ENCODE measurements at regions not wholly inside any gene's neighbourhood (a gene's known extent, or its start where the extent isn't known, plus 50 kb on each side); places are given as distances from the start of the nearest gene placed in this dataset.
A peak's percentile ranks its signal among the peaks of the same experiment; 100 is the strongest.

DNA sequence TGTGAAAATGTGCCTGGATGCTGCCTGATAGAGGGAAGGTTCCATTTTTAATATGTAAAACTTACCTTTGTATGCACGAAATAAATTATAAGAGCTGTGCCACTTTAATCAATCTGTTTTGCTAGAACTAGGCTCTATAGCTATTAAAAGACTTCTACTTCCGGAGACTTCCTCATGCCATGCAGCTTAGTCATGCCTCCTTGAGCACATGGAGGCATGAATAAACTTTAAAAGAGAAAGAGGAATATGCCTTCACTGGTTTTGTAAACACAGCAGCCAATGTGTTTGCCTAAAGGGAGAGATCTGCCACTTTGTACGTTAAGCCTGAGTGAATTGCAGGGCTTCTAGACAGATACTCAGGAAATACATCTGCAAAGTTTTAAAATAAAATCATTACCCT lies 604.6 kb downstream of the LRRIQ3 start:
- ATAC-seq (no peak), DNase-seq (no peak)
- Mint-ChIP-seq H3K4me3 (no peak overlapping the region), H3K27me3 (no peaks in the 10 kb centered on the region), H3K4me1 (no peaks in the 10 kb centered on the region), H3K27ac (no peak overlapping the region), H3K9me3 (peaks cover 6 to 12% of the 10 kb centered on the region in 2 donors)

DNA sequence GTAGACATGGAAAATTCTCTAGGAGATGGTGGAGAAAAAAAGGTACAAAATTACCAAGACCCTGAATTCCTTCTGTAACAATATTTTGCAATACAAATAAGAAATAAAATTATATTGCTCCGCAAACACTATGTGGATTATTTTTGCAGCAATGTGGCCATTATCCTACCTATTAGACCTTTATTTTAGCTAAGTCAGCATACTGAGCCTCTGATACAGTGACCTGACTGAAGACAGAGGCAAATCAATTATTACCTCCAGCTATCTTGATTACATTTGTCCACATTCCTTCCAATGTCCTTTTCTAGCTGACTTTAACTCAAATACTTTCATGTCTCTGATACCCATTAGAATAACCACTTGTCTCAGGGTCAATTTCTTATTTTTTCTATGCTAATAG lies 610.9 kb downstream of the LRRIQ3 start:
- DNase-seq (no peak), ATAC-seq (no peak)
- no peaks in the 10 kb centered on the region for H3K27me3 Mint-ChIP-seq
- no peak overlapping the region for H3K27ac Mint-ChIP-seq
- no peak overlapping the region for H3K4me3 Mint-ChIP-seq
- no peaks in the 10 kb centered on the region for H3K4me1 Mint-ChIP-seq
- peaks cover 0 to 7% of the 10 kb centered on the region in 2 donors for H3K9me3 Mint-ChIP-seq

DNA sequence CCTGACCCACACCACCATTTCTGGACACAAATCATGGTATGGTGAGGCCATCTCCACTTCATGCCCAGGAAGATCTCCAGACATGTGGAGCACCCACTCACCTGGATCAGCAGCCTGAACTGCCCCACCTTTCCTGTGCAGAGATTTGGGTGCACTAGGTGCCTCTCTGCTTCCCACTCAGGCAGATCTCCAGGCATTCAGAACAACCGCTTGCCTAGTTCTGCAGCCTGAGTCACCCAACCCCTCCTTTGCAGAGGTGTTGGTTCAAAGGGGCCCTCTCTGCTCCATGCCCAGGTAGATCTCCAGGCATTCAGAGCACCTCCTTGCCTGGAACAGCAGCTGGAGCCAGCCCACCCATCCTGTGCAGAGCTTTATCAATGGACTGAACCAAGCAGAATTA lies 620.8 kb downstream of the LRRIQ3 start:
- no peak for DNase-seq
- Mint-ChIP-seq H3K27ac (no peak overlapping the region), H3K9me3 (peaks cover 22% of the 10 kb centered on the region in 2 donors), H3K4me1 (no peaks in the 10 kb centered on the region), H3K27me3 (no peaks in the 10 kb centered on the region), H3K4me3 (no peak overlapping the region)
- ATAC-seq, result no peak

DNA sequence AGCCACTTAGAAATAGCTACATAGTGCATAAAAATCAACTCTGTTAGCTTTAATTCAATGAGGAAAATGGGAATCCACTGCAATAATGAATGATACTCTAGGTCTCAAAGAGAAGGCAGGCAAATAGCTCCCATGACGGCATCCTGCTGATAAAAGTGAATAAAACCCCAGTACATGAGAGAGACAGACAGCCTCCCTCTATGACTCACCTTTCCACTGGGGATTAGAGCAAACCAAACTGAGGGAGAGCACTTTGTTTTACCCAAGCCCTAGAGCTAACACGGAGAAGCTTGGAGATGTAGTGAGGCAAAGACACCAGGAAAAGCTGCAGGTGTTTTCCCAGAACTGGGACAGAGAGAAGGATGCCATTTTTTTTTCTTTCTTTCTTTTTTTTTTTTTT lies 621.9 kb downstream of the LRRIQ3 start:
- no peaks in the 10 kb centered on the region for H3K27me3 Mint-ChIP-seq
- ATAC-seq, result no peak
- H3K4me3 Mint-ChIP-seq, result no peak overlapping the region
- no peaks in the 10 kb centered on the region for H3K4me1 Mint-ChIP-seq
- H3K9me3 Mint-ChIP-seq, result peaks cover 22% of the 10 kb centered on the region in 2 donors
- DNase-seq, result no peak
- peak overlapping the region in 1 of 2 donors; percentile 88 for H3K27ac Mint-ChIP-seq

DNA sequence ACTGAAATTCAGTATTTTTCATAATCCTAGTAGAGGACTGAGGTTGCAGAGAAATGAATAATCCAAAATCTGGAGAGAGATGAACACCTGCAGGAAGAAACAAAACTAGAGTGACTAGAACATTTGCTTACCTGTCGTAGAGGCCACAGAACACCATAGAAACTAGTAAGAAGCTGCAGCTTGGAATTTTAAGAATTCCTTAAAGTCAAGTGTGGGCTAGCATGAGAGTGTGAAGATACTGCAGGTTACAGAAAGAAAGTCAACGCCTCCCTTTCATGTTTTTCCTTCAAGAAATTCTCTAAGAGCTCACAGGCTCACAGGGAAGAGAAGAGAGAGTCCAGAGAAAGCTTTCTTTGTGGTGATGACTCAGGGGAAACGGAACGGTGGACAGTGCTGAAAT lies 633.7 kb downstream of the LRRIQ3 start:
- peaks cover 9 to 13% of the 10 kb centered on the region in 2 donors for H3K9me3 Mint-ChIP-seq
- no peaks in the 10 kb centered on the region for H3K27me3 Mint-ChIP-seq

DNA sequence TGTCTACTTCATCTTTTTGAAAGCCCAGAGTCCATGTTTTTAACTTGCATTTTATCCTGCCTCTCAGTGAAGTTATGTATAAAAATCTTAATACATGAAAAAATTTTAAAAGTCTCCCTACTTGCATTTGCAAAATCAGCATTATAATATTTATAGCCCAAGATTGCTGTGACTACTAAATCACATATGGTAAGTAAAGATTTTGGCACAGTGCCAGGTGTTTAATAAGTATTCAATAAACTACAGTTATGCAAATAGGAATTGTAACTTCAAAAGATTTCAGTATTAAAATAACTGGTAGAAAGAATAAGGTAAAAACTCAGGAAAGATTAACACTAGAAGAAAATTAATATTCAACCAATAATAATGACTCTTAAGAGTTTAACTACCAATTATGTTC lies 641.7 kb downstream of the LRRIQ3 start:
- no peaks in the 10 kb centered on the region for H3K4me1 Mint-ChIP-seq
- no peak overlapping the region for H3K27ac Mint-ChIP-seq
- no peak for ATAC-seq
- no peaks in the 10 kb centered on the region for H3K27me3 Mint-ChIP-seq
- H3K4me3 Mint-ChIP-seq, result no peak overlapping the region
- peaks cover 9 to 19% of the 10 kb centered on the region in 2 donors for H3K9me3 Mint-ChIP-seq
- DNase-seq, result no peak

More for the DNA sequence above, 633.7 kb downstream of the LRRIQ3 start:
- ATAC-seq, result no peak
- H3K4me1 Mint-ChIP-seq, result no peaks in the 10 kb centered on the region
- no peak overlapping the region for H3K4me3 Mint-ChIP-seq
- H3K27ac Mint-ChIP-seq, result no peak overlapping the region
- no peak for DNase-seq

DNA sequence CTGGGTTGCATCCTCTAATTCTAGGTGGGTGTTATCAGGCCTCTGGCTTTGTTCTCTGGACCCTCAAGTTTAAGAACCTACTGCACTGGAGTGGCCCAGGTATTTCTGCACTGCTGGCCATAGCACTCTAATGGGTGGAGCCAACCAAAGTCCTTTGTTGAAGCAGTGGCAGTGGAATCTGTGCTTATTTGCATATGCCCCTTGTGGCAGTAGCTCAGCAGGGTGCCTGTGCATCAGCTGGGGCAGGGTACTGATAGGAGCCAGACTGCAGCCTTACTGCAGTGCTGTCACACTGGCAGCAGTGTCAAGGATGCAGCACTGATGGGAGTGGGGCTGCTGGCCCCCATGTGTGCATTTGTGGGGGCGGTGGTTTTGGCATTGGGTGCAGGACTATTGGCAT lies 660.6 kb downstream of the LRRIQ3 start:
- Mint-ChIP-seq H3K27me3 (no peaks in the 10 kb centered on the region), H3K9me3 (peaks cover 12 to 16% of the 10 kb centered on the region in 2 donors), H3K4me1 (no peaks in the 10 kb centered on the region), H3K27ac (no peak overlapping the region), H3K4me3 (no peak overlapping the region)
- ATAC-seq, result no peak
- DNase-seq, result no peak

DNA sequence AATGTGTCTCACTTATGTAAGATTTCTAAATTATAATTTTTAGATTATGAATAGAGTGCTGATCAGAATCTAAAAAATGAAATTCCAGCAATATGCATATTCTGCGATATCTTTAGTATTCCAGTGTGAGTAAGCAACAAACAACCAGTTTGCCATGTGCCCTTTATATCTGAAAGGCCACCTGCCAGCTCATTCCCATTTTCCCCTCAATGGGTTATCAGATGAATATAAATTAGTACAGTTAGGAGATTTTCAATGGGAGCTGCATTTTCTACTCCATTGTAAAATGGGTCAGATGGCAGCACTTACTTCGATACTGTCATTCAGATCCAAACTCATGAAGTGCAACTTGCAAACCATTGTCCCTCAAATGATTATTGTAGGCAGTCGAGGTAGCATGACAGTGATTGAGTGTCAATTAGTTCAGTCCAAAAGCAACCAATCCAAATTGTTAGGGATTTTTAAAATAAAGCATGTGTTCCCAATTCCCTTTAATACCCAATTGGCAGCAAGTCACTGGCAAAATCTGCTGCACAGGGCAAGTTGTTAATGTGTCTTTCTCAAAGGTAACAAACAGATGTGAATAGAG lies 680.3 kb downstream of the LRRIQ3 start:
- Mint-ChIP-seq H3K27me3 (no peaks in the 10 kb centered on the region), H3K4me3 (no peak overlapping the region), H3K27ac (no peak overlapping the region), H3K9me3 (peaks cover 1 to 14% of the 10 kb centered on the region in 2 donors), H3K4me1 (no peaks in the 10 kb centered on the region)
- ATAC-seq (no peak), DNase-seq (no peak)

DNA sequence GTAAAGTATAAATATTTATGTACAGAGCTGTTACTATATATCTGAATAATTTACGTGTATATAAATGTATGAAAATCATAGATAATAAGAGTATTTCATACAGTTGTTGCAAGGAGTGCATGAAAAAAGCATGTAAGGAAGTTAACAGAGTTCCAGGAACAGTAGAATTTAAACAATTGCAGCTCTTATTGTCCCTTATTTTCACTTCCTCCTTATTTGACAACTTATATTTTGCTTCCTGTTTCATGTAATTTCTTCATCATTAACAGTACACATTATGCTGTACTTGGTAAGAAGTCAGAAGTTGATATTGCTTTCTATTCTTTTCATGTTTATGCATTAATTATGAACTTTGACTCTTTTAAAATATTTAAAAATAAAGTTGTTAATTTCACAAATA lies 681.5 kb downstream of the LRRIQ3 start:
- Mint-ChIP-seq H3K4me1 (no peaks in the 10 kb centered on the region), H3K27ac (no peak overlapping the region), H3K27me3 (no peaks in the 10 kb centered on the region), H3K9me3 (peaks cover 10 to 17% of the 10 kb centered on the region in 2 donors), H3K4me3 (no peak overlapping the region)
- no peak for ATAC-seq
- no peak for DNase-seq

DNA sequence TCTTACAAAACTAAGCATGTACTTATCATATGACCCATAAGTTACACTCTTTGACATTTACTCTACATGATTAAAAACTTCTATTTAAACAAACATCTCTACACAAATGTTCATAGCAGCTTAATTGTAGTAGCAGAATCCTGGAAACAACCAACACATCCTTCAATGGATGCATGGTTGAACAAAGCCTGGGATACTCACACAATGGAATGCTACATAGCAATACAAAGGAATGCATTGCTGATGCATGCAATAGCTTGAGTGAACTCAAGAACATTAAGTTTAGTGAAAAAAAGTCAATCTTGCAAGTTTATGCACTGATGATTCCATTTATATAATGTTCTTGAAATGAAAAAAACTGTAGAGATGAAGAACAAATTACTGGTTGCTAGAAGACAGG lies 686.9 kb downstream of the LRRIQ3 start:
- Mint-ChIP-seq H3K4me1 (no peaks in the 10 kb centered on the region), H3K9me3 (peaks cover 10% of the 10 kb centered on the region in 2 donors), H3K4me3 (no peak overlapping the region), H3K27me3 (no peaks in the 10 kb centered on the region), H3K27ac (no peak overlapping the region)
- ATAC-seq (no peak), DNase-seq (no peak)

DNA sequence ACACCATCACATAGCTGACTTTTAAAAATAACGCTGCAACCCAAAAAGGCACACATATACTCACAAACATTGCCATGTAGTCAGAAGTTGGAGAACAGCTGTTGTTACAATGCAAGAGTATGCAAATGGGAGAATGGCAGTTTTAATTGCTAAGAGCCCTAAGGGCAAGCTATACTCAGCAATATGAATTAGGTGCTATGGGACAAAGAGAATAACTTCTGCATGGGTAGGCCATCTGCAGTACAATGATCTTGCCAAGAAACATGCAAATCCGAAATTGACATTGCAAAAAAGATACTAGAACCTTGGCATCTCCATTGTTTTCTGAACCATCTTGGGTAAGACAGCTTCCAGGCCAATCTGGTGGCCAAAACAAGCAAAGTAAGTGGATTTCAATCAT lies 697.8 kb downstream of the LRRIQ3 start:
- H3K4me1 Mint-ChIP-seq, result no peaks in the 10 kb centered on the region
- no peak overlapping the region for H3K4me3 Mint-ChIP-seq
- H3K9me3 Mint-ChIP-seq, result peaks cover 8 to 19% of the 10 kb centered on the region in 2 donors
- no peak overlapping the region for H3K27ac Mint-ChIP-seq
- H3K27me3 Mint-ChIP-seq, result no peaks in the 10 kb centered on the region
- ATAC-seq, result no peak
- no peak for DNase-seq

DNA sequence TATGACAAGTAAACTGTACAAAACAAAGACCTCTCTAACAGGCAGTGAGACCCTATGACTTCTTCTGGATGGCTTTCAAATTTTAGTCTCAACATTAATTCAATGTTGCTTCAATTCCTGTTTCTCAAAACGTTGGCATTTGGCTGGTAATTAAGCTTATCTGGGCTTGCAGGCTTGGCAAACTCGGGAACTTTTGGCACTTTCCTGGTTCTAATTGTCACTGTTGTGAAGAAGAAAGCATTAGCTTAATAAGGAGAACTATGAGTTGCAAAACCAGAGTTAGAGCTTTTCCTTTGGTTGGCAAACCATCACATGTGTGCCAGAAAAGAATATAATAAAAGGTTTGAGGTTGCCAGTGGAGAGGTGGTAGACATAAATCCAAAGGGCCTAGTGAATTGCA lies 698.3 kb downstream of the LRRIQ3 start:
- H3K4me1 Mint-ChIP-seq, result no peaks in the 10 kb centered on the region
- H3K9me3 Mint-ChIP-seq, result peaks cover 8 to 19% of the 10 kb centered on the region in 2 donors
- DNase-seq (no peak), ATAC-seq (no peak)
- H3K27me3 Mint-ChIP-seq, result no peaks in the 10 kb centered on the region
- H3K4me3 Mint-ChIP-seq, result no peak overlapping the region
- no peak overlapping the region for H3K27ac Mint-ChIP-seq

DNA sequence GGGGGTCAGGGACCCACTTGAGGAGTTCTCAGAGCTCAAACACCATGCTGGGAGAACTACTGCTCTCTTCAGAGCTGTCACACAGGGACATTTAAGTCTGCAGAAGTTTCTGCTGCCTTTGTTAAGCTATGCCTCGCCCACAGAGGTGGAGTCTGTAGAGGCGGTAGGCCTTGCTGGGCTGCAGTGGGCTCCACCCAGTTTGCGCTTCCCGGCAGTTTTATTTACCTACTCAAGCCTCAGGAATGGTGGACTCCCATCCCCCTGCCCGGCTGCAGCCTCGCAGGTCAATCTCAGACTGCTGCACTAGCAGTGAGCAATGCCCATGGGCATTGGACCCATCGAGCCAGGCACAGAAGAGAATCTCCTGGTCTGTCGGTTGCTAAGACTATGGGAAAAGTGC lies 706.4 kb downstream of the LRRIQ3 start:
- H3K27me3 Mint-ChIP-seq, result no peaks in the 10 kb centered on the region
- H3K9me3 Mint-ChIP-seq, result peaks cover 12 to 18% of the 10 kb centered on the region in 2 donors
- ATAC-seq, result no peak
- H3K4me3 Mint-ChIP-seq, result no peak overlapping the region
- no peaks in the 10 kb centered on the region for H3K4me1 Mint-ChIP-seq
- H3K27ac Mint-ChIP-seq, result no peak overlapping the region
- DNase-seq, result no peak

DNA sequence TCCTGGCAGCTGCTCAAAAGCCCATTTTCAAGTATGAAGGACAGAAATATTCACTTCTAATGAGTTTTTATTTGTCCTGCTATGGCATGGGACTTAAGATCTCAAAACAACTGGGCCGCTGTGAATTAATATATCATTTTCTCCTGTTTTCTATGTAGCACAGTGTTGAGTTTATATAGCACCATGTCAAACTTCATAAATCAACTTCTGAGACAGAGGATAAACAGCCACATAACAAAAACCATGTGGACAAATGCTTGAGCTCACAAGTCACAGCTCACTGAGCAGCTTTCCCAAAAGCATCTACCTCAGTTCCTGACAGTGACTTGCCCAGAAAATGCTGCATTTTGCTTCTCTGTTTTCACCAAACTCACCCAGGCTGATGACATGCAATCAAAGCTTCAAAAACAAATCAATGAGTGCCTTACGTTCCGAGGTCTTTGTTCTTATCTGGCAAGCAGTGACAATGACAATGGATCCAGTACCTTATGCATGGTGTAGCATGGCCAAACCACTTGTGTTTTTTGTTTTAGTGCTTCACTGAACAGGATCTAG lies 722.6 kb downstream of the LRRIQ3 start:
- peaks cover 0 to 3% of the 10 kb centered on the region in 2 donors for H3K9me3 Mint-ChIP-seq
- no peak overlapping the region for H3K27ac Mint-ChIP-seq
- DNase-seq, result no peak
- H3K4me3 Mint-ChIP-seq, result no peak overlapping the region
- H3K27me3 Mint-ChIP-seq, result no peaks in the 10 kb centered on the region
- ATAC-seq, result no peak
- no peaks in the 10 kb centered on the region for H3K4me1 Mint-ChIP-seq

DNA sequence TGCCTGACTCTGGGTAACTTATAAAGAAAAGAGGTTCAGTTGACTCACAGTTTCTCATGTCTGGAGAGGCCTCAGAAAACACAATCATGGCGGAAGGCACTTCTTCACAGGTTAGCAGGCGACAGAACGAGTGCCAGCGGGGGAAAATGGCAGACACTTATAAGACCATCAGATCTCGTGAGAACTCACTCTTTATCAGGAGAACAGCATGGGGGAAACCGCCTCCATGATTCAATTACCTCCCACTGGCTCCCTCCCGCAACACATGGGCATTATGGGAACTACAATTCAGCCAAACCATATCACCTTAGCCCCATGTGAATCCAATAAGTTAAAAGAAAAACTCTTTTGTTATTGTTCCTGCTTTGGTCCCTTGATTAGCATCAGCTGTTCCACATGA lies 725.2 kb downstream of the LRRIQ3 start:
- no peaks in the 10 kb centered on the region for H3K27me3 Mint-ChIP-seq
- no peak for ATAC-seq
- no peak overlapping the region for H3K27ac Mint-ChIP-seq
- H3K4me1 Mint-ChIP-seq, result no peaks in the 10 kb centered on the region
- DNase-seq, result no peak
- H3K9me3 Mint-ChIP-seq, result peaks cover 5 to 8% of the 10 kb centered on the region in 2 donors
- H3K4me3 Mint-ChIP-seq, result no peak overlapping the region

DNA sequence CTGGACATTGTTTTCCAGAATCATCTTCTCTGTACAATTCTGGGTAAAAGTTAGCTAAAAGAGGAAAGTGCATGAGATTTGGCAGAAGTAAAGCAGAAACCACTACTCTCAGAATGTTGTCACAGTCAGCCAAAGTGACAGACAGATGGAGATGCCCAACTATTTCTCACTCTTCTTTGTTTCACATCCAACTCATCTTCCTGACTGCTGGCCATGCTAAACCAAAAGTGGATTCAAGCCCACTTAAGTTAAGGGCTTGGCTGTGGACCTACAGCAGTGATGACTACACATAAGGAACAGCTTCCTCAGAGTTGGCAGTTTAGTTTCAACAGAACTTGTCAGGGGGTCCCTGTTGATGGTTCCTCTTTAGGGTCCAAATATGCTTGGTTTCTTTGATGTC lies 730.2 kb downstream of the LRRIQ3 start:
- DNase-seq, result no peak
- no peak for ATAC-seq
- no peaks in the 10 kb centered on the region for H3K27me3 Mint-ChIP-seq
- no peak overlapping the region for H3K4me3 Mint-ChIP-seq
- no peaks in the 10 kb centered on the region for H3K4me1 Mint-ChIP-seq
- H3K9me3 Mint-ChIP-seq, result peaks cover 8 to 10% of the 10 kb centered on the region in 2 donors
- H3K27ac Mint-ChIP-seq, result no peak overlapping the region

DNA sequence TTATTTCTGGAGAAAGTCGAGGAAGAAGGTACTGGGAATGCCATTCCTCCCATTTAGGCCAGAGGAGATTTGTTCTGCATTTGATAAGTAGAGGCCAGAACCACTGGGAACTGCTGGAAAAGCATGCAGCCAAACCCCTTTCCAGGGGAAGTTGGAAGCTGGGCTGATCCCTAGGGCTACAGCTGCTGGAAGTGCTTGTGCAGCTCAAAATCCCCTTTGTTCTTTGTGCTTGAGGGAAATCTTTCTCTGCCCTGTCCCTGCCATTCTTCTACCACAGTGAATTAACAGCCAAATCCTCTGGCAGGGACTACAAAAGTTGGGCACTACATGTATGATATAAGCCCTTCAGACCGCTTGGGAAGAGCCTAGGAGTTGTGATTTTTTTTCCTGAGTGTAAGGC lies 734.1 kb downstream of the LRRIQ3 start:
- ATAC-seq, result no peak
- Mint-ChIP-seq H3K9me3 (peaks cover 10 to 14% of the 10 kb centered on the region in 2 donors), H3K4me1 (no peaks in the 10 kb centered on the region), H3K27ac (no peak overlapping the region), H3K27me3 (no peaks in the 10 kb centered on the region), H3K4me3 (no peak overlapping the region)
- DNase-seq, result no peak

All from stimulated activated naive CD8-positive, alpha-beta T cell treated with anti-CD3 and anti-CD28 coated beads, Interleukin-15, amount 100 ng/mL, for 72 hours (primary cell).